Muscle layer of duodenum (tissue), 2 donors: ENCODE measurements at regions not wholly inside any gene's neighbourhood (a gene's known extent, or its start where the extent isn't known, plus 50 kb on each side); places are given as distances from the start of the nearest gene placed in this dataset.

Experiments used
- H3K27ac ChIP-seq: one replicate; pipeline ENCODE4 v1.7.0; 2013; ENCODE audit warnings: mild to moderate bottlenecking, low read length
- H3K27me3 ChIP-seq: one replicate; pipeline ENCODE4 v1.7.0; 2013; ENCODE audit warnings: low read depth, mild to moderate bottlenecking, control low read depth, low read length
- H3K36me3 ChIP-seq, 2 donors: one replicate each; pipeline ENCODE4 v1.7.0; 2013; ENCODE audit warnings: low read length in 2 of 2, control low read depth in 1 of 2, mild to moderate bottlenecking in 1 of 2; ENCODE audit not compliant: insufficient read depth in 2 of 2, control insufficient read depth in 1 of 2
- H3K4me1 ChIP-seq, 2 donors: one replicate each; pipeline ENCODE4 v1.7.0; 2013; ENCODE audit warnings: low read length in 2 of 2, mild to moderate bottlenecking in 2 of 2, control low read depth in 1 of 2, moderate library complexity in 1 of 2; ENCODE audit not compliant: insufficient read depth in 2 of 2, control insufficient read depth in 1 of 2
- H3K4me3 ChIP-seq, 2 donors: one replicate each; pipeline ENCODE4 v1.7.0; 2013; ENCODE audit warnings: low read length in 2 of 2, low read depth in 1 of 2, mild to moderate bottlenecking in 1 of 2
- H3K9me3 ChIP-seq, 2 donors: one replicate each; pipeline ENCODE4 v1.7.0; 2013; ENCODE audit warnings: low read length in 2 of 2, control low read depth in 1 of 2, mild to moderate bottlenecking in 1 of 2; ENCODE audit not compliant: control insufficient read depth in 1 of 2
- donor health status: healthy.

GRCh38 chr9:107119735-107120134 lies 163.3 kb upstream of the RAD23B start:
- H3K36me3 ChIP-seq, result no peaks in the 10 kb centered on the region
- no peaks in the 10 kb centered on the region for H3K27me3 ChIP-seq
- no peaks in the 10 kb centered on the region for H3K9me3 ChIP-seq
- H3K4me3 ChIP-seq, result no peak overlapping the region
- H3K4me1 ChIP-seq, result no peaks in the 10 kb centered on the region
- no peak overlapping the region for H3K27ac ChIP-seq

DNA sequence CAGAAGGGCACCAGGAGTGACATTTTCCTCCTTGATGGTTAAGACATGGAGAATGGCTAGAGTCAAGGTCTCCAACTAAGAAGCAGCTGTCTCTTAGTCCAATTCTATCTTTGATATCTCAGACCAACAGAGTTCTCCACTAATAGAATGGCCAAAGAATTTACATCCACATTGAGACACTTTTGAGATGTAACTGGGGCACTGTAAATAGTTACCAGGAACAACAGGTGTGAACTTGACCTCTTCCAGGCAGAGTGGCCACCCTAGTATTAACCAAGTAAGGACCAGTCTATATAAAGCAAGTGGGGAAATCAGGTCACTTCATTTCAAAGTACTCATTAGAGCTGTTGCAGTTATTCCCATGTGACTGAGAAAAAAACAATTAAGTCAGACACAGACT lies 159.7 kb upstream of the RAD23B start:
- no peak overlapping the region for H3K4me3 ChIP-seq
- H3K9me3 ChIP-seq, result no peaks in the 10 kb centered on the region
- H3K4me1 ChIP-seq, result no peaks in the 10 kb centered on the region
- no peaks in the 10 kb centered on the region for H3K36me3 ChIP-seq
- H3K27ac ChIP-seq, result no peak overlapping the region
- H3K27me3 ChIP-seq, result no peaks in the 10 kb centered on the region

DNA sequence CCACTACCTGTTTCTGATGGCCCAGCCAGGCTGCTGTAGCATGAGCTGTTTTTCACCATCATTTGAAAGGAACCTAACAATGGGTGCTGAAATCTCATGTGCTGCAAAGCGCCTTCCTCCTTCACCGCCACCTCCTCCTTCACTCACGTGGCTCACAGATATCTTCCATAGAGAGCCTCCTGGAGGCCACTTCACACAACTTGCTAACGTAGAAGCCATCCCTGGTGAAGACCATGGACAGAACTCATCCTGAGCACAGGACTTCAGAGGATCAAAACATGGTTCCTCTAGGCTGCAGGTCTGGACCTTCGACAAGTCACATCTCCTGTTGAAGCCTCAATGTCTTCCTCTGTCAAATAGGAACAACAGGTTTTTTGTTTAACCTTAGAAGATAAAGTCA lies 155.5 kb upstream of the RAD23B start:
- Histone ChIP-seq H3K9me3 (no peaks in the 10 kb centered on the region), H3K27me3 (no peaks in the 10 kb centered on the region)

GRCh38 chr9:107131108-107131799 lies 151.8 kb upstream of the RAD23B start:
- Histone ChIP-seq H3K27ac (no peak overlapping the region), H3K27me3 (no peaks in the 10 kb centered on the region), H3K9me3 (no peaks in the 10 kb centered on the region), H3K36me3 (no peaks in the 10 kb centered on the region), H3K4me3 (no peak overlapping the region), H3K4me1 (no peaks in the 10 kb centered on the region)

More for the DNA sequence above, 155.5 kb upstream of the RAD23B start:
- Histone ChIP-seq H3K4me3 (no peak overlapping the region), H3K4me1 (no peaks in the 10 kb centered on the region), H3K27ac (no peak overlapping the region), H3K36me3 (no peaks in the 10 kb centered on the region)

- Histone ChIP-seq H3K9me3 (no peaks in the 10 kb centered on the region), H3K4me1 (no peaks in the 10 kb centered on the region), H3K4me3 (no peak overlapping the region), H3K27ac (no peak overlapping the region), H3K36me3 (no peaks in the 10 kb centered on the region), H3K27me3 (no peaks in the 10 kb centered on the region)
These were observed 146.8 kb upstream of the RAD23B start for GRCh38 chr9:107136296-107136695.

- Histone ChIP-seq H3K36me3 (no peaks in the 10 kb centered on the region), H3K27me3 (no peaks in the 10 kb centered on the region), H3K4me3 (no peak overlapping the region), H3K27ac (no peak overlapping the region), H3K9me3 (no peaks in the 10 kb centered on the region), H3K4me1 (peaks cover 0 to 2% of the 10 kb centered on the region in 2 donors)
These were observed 145.4 kb upstream of the RAD23B start for GRCh38 chr9:107137495-107138202.

DNA sequence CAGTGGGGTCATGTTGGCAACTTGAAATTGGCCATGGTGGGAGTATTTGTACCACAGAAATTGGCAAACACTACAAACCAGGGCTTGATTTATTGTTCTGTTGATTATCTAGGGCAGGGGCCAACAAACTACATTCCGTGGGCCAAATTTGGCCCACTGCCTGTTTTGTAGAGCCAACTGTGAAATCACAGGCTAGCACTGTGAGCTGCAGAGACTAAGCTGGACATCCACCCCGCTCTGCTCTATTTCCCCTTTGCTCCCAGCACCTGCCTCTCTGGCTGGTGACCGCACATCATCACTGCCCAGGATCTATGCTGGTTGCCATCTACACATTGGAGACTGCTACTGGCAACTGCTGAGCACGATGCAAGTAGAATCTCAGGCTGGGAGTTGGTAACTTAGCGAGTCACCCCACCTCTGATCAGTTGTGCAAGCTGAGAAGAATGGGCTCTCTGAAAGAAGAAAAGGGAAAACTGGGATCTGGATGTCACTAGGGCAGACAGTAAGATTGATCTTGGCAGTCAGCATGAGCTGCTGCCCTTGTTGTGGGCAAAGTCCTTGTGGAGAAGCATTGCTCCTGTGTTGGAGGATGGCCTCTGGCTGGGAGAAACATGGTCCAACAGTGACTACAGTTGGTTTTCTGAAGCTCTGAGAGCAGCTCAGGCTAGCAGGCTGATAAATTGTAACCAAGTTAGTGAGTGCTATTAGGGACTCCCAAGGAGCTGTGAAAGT lies 144.7 kb upstream of the RAD23B start:
- Histone ChIP-seq H3K27ac (no peak overlapping the region), H3K4me3 (no peak overlapping the region), H3K9me3 (no peaks in the 10 kb centered on the region), H3K4me1 (peaks cover 0 to 7% of the 10 kb centered on the region in 2 donors), H3K36me3 (no peaks in the 10 kb centered on the region), H3K27me3 (no peaks in the 10 kb centered on the region)

DNA sequence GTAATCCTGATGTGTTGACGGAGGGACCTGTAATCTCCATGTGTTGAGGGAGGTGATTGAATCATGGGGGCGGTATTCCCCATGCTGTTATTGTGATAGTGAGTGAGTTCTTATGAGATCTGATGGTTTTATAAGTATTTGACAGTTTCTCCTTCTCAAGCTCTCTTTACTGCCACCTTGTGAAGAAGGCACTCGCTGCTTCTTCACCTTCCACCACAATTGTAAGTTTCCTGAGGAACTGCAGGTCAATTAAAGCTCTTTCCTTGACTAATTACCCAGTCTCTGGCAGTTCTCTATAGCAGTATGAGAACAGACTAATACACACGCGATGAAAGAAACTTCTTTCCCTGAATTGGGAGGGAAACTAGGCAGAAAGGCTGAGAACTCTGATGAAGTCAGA lies 141.1 kb upstream of the RAD23B start:
- H3K36me3 ChIP-seq, result no peaks in the 10 kb centered on the region
- H3K27me3 ChIP-seq, result no peaks in the 10 kb centered on the region
- peaks cover 0 to 7% of the 10 kb centered on the region in 2 donors for H3K4me1 ChIP-seq
- H3K4me3 ChIP-seq, result no peak overlapping the region
- no peaks in the 10 kb centered on the region for H3K9me3 ChIP-seq
- no peak overlapping the region for H3K27ac ChIP-seq

- peaks cover 0 to 7% of the 10 kb centered on the region in 2 donors for H3K4me1 ChIP-seq
- H3K9me3 ChIP-seq, result no peaks in the 10 kb centered on the region
- no peak overlapping the region for H3K4me3 ChIP-seq
- H3K27me3 ChIP-seq, result no peaks in the 10 kb centered on the region
- H3K36me3 ChIP-seq, result no peaks in the 10 kb centered on the region
- H3K27ac ChIP-seq, result no peak overlapping the region
These were observed 140.6 kb upstream of the RAD23B start for GRCh38 chr9:107142430-107142829.

DNA sequence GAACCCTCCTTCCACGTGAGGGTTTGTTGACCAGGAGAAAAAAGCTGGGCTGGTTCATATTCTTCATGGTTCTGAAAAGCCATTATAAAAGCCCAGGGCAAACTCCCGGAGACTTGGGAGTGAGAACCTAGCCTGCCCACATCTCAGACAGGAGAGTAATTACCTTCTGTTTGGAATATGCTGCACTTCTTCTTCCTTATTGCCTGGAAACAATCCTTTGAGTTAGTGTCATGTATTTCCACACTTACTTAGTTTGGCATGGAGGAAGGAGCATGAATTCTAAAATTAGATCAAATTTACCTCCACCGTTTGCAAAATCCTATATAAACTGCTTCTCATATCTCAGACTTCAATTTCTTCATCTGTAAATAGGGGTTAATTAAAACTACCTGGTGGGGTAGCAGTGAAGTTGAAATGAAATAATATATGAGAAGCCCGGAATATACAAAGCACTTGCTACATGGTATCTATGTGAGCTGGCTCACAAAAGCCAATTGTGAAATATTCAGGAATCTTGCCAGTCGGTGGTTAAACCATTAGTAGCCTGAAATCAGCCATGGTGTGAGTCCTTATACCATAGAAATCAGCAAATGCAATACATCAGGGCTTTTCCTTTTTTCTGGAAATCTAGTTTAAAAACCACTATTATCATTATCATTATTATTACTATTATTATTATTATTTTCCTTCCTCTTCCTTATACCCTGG lies 140.0 kb upstream of the RAD23B start:
- Histone ChIP-seq H3K36me3 (no peaks in the 10 kb centered on the region), H3K4me1 (peaks cover 0 to 7% of the 10 kb centered on the region in 2 donors), H3K27me3 (no peaks in the 10 kb centered on the region), H3K27ac (no peak overlapping the region), H3K9me3 (no peaks in the 10 kb centered on the region), H3K4me3 (no peak overlapping the region)

- Histone ChIP-seq H3K4me3 (no peak overlapping the region), H3K27ac (no peak overlapping the region), H3K36me3 (no peaks in the 10 kb centered on the region)
These were observed 138.6 kb upstream of the RAD23B start for GRCh38 chr9:107144475-107144874.

More at GRCh38 chr9:107144475-107144874, 138.6 kb upstream of the RAD23B start:
- H3K27me3 ChIP-seq, result no peaks in the 10 kb centered on the region
- H3K4me1 ChIP-seq, result peaks cover 0 to 7% of the 10 kb centered on the region in 2 donors
- H3K9me3 ChIP-seq, result no peaks in the 10 kb centered on the region
